ENCODE measurements at regions not wholly inside any gene's neighbourhood (a gene's known extent, or its start where the extent isn't known, plus 50 kb on each side); places are given as distances from the start of the nearest gene placed in this dataset.
A peak's percentile ranks its signal among the peaks of the same experiment; 100 is the strongest.

GRCh38 chr7:26959290-26959689 lies 94.9 kb upstream of the SKAP2 start:
- Histone ChIP-seq H3K4me3 (ENCODE audit: extremely low read depth in 1 of 4, insufficient read depth in 2 of 4, low read depth in 3 of 4, low read length in 4 of 4) (no peak overlapping the region), H3K9ac (replicated peaks in 1 of 4; ENCODE audit: extremely low read depth in 1 of 4, low read depth in 3 of 4, low read length in 3 of 4) (no peak overlapping the region), H4K91ac (replicated peaks; ENCODE audit: insufficient read length, low read length) (no peak overlapping the region), H3K79me2 (ENCODE audit: control insufficient read depth in 1 of 2, insufficient read depth in 2 of 2, low read length in 2 of 2) (no peaks in the 10 kb centered on the region), H2BK20ac (ENCODE audit: low read length) (0 out of 2 replicates have a peak overlapping the region, but pooled peaks have one; percentile 2), H3K27me3 (replicated peaks in 1 of 4; ENCODE audit: control insufficient read depth in 3 of 4, extremely low read depth in 1 of 4, insufficient read depth in 3 of 4, low read length in 3 of 4) (no peaks in the 10 kb centered on the region), H3K79me1 (ENCODE audit: low read depth, low read length) (no peaks in the 10 kb centered on the region), H3K56ac (replicated peaks; ENCODE audit: insufficient read length, low read depth, low read length) (no peak overlapping the region), H4K8ac (ENCODE audit: extremely low read depth, insufficient read depth, low read length) (no peak overlapping the region), H3K4ac (replicated peaks; ENCODE audit: insufficient read length, low read depth, low read length) (no peak overlapping the region), H2BK120ac (replicated peaks; ENCODE audit: low read depth, low read length) (no peak overlapping the region), H4K5ac (ENCODE audit: insufficient read length, low read depth, low read length) (no peak overlapping the region), H2AK5ac (ENCODE audit: low read depth, low read length) (no peak overlapping the region), H3K9me3 (ENCODE audit: insufficient read depth in 2 of 2, low read depth in 1 of 2, low read length in 1 of 2) (no peaks in the 10 kb centered on the region), H2BK5ac (ENCODE audit: low read depth, low read length) (no peak overlapping the region), H3K27ac (ENCODE audit: low read depth, low read length) (no peak overlapping the region), H2BK15ac (ENCODE audit: low read length) (no peak overlapping the region), H2BK12ac (ENCODE audit: low read depth, low read length) (no peak overlapping the region), H3K23me2 (ENCODE audit: low read depth, low read length) (no peaks in the 10 kb centered on the region), H3K4me1 (replicated peaks in 1 of 4; ENCODE audit: control insufficient read depth in 3 of 4, insufficient read depth in 4 of 4, low read length in 3 of 4) (no peaks in the 10 kb centered on the region), H3K14ac (ENCODE audit: insufficient read length) (no peak overlapping the region), H3K4me2 (ENCODE audit: insufficient read depth in 1 of 2, low read depth in 2 of 2, low read length in 2 of 2) (no peak overlapping the region), H3K23ac (ENCODE audit: insufficient read length) (no peak overlapping the region), H4K20me1 (replicated peaks in 1 of 2; ENCODE audit: control insufficient read depth in 1 of 2, insufficient read depth in 2 of 2, low read length in 2 of 2) (no peaks in the 10 kb centered on the region), H3K36me3 (ENCODE audit: control insufficient read depth in 2 of 4, insufficient read depth in 4 of 4, low read length in 3 of 4) (no peaks in the 10 kb centered on the region), H3K18ac (ENCODE audit: extremely low read depth, low read length) (no peak overlapping the region), H2AFZ (ENCODE audit: low read length) (no peak overlapping the region)
- CTCF ChIA-PET (ENCODE audit: partially characterized antibody), result interaction anchor here (1.2 to 2.1 kb wide), 2 partner anchors 10 to 12 kb away, joined by 3 to 5 read pairs; no protein-coding TSS in a partner anchor
- 90% methylated on average over 3 of the region's 3 CpGs; no CpG with 5 or more reads in 1 of the 2 experiments for WGBS, 2 experiments (ENCODE audit: extremely low coverage in 1 of 2, insufficient coverage in 1 of 2, insufficient read length in 1 of 2, insufficient replicate concordance in 2 of 2, low coverage in 1 of 2, low lambda C conversion rate in 2 of 2, missing lambda C conversion rate in 1 of 2)
- POLR2A ChIA-PET (ENCODE audit: partially characterized antibody), result interaction anchor here (1.1 to 1.2 kb wide), 2 partner anchors 12 to 13 kb away, joined by 3 to 4 read pairs; no protein-coding TSS in a partner anchor
- FAIRE-seq (no peak), DNase-seq (ENCODE audit: low read depth in 1 of 2, low spot score in 2 of 2) (no peak)
- no peak for TF ChIP-seq EP300 (IDR thresholded peaks at IDR 0.05; ENCODE audit: borderline replicate concordance in 1 of 2, low read depth in 2 of 2, low read length in 2 of 2)
- no peak for TF ChIP-seq RNF2 (IDR thresholded peaks at IDR 0.05; ENCODE audit: borderline replicate concordance, low read depth, low read length, missing control alignments, poor library complexity, severe bottlenecking)
- no peak for TF ChIP-seq ASH2L (IDR thresholded peaks at IDR 0.05; ENCODE audit: low read length)
- no peak for TF ChIP-seq NANOG (IDR thresholded peaks at IDR 0.05; ENCODE audit: insufficient read depth, low read depth, low read length, poor library complexity, severe bottlenecking)
- no peak for TF ChIP-seq TAF1 (IDR thresholded peaks at IDR 0.05; ENCODE audit: low read depth, low read length)
- no peak for TF ChIP-seq YY1 (IDR thresholded peaks at IDR 0.05; ENCODE audit: low read depth, low read length)
- no peak for TF ChIP-seq BCL11A (IDR thresholded peaks at IDR 0.05; ENCODE audit: low read depth in 2 of 2, low read length in 2 of 2)
- TF ChIP-seq SP4 (IDR thresholded peaks at IDR 0.05; ENCODE audit: low read length), result no peak
- TF ChIP-seq ATF3 (IDR thresholded peaks at IDR 0.05; ENCODE audit: insufficient read depth, low read depth, low read length), result no peak
- no peak for TF ChIP-seq EZH2 (IDR thresholded peaks at IDR 0.05; ENCODE audit: low read depth, low read length, severe bottlenecking)
- no peak for TF ChIP-seq TCF12 (IDR thresholded peaks at IDR 0.05; ENCODE audit: low read depth, low read length)
- no peak for TF ChIP-seq CTBP2 (IDR thresholded peaks at IDR 0.05; ENCODE audit: borderline replicate concordance, insufficient read depth, insufficient read length, low read length)
- TF ChIP-seq ZNF274 (IDR thresholded peaks at IDR 0.05; ENCODE audit: borderline replicate concordance, extremely low read depth, low read length), result no peak
- TF ChIP-seq SUZ12 (IDR thresholded peaks at IDR 0.05; ENCODE audit: low read length), result no peak
